ENCODE measurements at regions not wholly inside any gene's neighbourhood (a gene's known extent, or its start where the extent isn't known, plus 50 kb on each side); places are given as distances from the start of the nearest gene placed in this dataset.

DNA sequence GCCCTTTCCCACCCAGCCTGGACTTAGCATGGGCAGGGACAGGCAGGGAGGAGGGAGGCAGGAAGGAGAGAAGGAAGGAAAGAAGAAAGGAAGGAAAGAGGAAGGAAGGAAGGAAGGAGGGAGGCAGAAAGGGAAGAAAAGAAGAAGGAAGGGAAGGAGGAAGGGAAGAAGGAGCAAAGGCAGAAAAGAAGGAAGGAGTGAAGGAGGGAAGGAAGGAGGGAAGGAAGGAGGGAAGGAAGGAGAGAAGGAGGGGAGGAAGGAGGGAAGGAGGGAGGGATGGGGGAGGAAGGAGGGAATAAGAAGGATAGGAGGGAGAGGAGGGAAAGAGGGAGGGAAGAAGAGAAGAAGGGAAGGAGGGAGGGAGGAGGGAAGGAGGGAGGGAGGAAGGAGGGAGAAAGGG is 110.4 kb downstream of the SALL1 start:
- DNase-seq (ENCODE audit: low read depth) = no peak
- H3K4me3 ChIP-seq (ENCODE audit: control insufficient read depth, low read depth, low read length) = no peak overlapping the region
- TF ChIP-seq, protein P1, sequence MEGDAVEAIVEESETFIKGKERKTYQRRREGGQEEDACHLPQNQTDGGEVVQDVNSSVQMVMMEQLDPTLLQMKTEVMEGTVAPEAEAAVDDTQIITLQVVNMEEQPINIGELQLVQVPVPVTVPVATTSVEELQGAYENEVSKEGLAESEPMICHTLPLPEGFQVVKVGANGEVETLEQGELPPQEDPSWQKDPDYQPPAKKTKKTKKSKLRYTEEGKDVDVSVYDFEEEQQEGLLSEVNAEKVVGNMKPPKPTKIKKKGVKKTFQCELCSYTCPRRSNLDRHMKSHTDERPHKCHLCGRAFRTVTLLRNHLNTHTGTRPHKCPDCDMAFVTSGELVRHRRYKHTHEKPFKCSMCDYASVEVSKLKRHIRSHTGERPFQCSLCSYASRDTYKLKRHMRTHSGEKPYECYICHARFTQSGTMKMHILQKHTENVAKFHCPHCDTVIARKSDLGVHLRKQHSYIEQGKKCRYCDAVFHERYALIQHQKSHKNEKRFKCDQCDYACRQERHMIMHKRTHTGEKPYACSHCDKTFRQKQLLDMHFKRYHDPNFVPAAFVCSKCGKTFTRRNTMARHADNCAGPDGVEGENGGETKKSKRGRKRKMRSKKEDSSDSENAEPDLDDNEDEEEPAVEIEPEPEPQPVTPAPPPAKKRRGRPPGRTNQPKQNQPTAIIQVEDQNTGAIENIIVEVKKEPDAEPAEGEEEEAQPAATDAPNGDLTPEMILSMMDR (conservative IDR thresholded peaks at IDR 0.05; ENCODE audit: control insufficient read depth, insufficient read depth, low read depth, low read length) = no peak

DNA sequence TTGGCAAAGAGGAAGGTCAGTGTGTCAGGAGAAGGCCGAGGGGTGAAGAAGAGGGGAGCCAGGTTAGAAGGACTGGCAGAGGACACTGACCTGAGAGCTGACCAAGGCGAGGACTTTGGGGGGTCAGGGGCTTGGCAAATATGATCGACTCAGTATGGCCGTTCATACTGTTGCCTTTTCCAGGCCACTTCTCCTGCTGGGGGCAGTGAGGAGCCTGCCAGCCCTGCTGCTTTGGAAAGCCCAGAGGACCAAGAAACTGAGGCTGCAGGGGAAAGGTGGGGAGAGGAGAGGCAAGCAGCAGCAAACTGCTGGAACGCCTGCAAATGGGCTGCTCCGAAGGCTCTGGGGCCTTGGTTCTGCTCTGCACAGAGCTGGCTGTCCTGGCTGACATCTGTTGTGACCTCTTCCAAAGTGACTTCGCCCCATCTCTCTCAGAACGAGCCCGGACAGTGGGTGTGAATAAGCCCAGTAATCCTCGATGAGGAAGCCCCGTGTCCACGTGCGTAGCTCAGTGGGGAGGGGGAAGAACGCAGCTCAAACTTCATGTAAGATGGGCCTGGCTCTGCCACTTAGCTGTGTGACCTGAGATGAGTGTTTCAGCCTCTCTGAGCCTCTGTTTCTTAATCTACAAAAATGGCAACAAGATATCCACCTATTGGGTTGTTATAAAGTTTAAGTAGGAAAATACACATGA is 111.3 kb downstream of the SALL1 start:
- TF ChIP-seq, protein P1 (conservative IDR thresholded peaks at IDR 0.05; ENCODE audit: control insufficient read depth, insufficient read depth, low read depth, low read length) = no peak
- DNase-seq (ENCODE audit: low read depth) = no peak
- no peak overlapping the region for H3K4me3 ChIP-seq (ENCODE audit: control insufficient read depth, low read depth, low read length)

GRCh38 chr16:51035711-51036110 is 115.4 kb downstream of the SALL1 start:
- TF ChIP-seq, protein P1 (conservative IDR thresholded peaks at IDR 0.05; ENCODE audit: control insufficient read depth, insufficient read depth, low read depth, low read length) = no peak
- no peak overlapping the region for H3K4me3 ChIP-seq (ENCODE audit: control insufficient read depth, low read depth, low read length)
- DNase-seq (ENCODE audit: low read depth) = no peak

DNA sequence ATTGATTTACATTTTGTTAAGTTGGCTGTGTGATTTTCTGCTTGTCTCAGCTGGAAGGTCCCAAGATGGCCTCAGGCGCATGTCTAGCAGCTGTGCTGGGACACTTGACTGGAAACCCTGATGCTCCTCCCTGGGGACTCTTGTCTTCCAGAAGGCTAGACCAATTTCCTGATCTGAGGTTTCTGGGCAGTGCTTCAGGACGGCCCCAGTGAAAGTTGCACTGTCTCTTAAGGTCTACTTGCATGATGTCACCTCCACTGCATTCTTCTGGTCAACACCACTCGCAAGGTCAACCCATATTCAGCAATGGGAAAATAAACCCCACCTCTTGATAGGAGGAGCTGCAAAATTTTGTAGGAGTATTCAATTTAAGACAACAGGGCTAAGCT is 116.0 kb downstream of the SALL1 start:
- TF ChIP-seq, protein P1 (conservative IDR thresholded peaks at IDR 0.05; ENCODE audit: control insufficient read depth, insufficient read depth, low read depth, low read length) = no peak
- peak; percentile 6 for DNase-seq (ENCODE audit: low read depth)
- H3K4me3 ChIP-seq (ENCODE audit: control insufficient read depth, low read depth, low read length) = no peak overlapping the region

GRCh38 chr16:51034481-51035109 is 116.5 kb downstream of the SALL1 start:
- TF ChIP-seq, protein P1 (conservative IDR thresholded peaks at IDR 0.05; ENCODE audit: control insufficient read depth, insufficient read depth, low read depth, low read length) = no peak
- DNase-seq (ENCODE audit: low read depth) = no peak
- no peak overlapping the region for H3K4me3 ChIP-seq (ENCODE audit: control insufficient read depth, low read depth, low read length)

DNA sequence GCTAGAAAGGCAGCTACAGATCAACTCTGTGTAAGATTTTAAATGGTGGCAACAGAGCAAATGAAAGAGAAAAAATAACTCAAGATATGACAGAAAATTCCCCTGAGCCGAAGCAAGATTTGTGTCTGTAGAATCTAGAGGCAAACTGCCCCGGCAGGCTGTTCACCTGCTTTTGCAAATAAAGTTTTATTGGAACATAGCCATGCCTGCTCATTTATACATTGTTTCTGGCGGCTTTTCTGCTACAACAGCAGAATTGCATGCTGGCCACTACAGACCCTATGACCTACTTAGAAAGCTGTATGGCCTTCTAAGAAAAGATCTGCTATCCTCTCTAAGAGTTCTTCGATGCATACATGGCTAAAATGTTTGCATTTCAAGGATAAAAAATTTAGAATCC is 119.5 kb downstream of the SALL1 start:
- no peak overlapping the region for H3K4me3 ChIP-seq (ENCODE audit: control insufficient read depth, low read depth, low read length)
- DNase-seq (ENCODE audit: low read depth) = no peak
- TF ChIP-seq, protein P1 (conservative IDR thresholded peaks at IDR 0.05; ENCODE audit: control insufficient read depth, insufficient read depth, low read depth, low read length) = no peak
